H9 (cell line): ENCODE measurements at regions not wholly inside any gene's neighbourhood (a gene's known extent, or its start where the extent isn't known, plus 50 kb on each side); places are given as distances from the start of the nearest gene placed in this dataset.

Experiments used
- DNase-seq: peaks from one replicate; pipeline ENCODE4 v3.0.0-alpha.2; 2017
- H2AFZ ChIP-seq: one replicate; pipeline ENCODE4 v1.6.1; 2013; ENCODE audit warnings: mild to moderate bottlenecking, low read length, control low read depth, moderate library complexity
- H2AK5ac ChIP-seq: 2 replicates; pipeline ENCODE4 v1.6.1; 2013; ENCODE audit warnings: low read length, control low read depth, mixed read lengths; ENCODE audit not compliant: insufficient read length
- H2BK120ac ChIP-seq: one replicate; pipeline ENCODE4 v1.6.1; 2013; ENCODE audit warnings: low read depth, mild to moderate bottlenecking, low read length, control low read depth, inconsistent platforms; ENCODE audit not compliant: poor library complexity, severe bottlenecking
- H2BK12ac ChIP-seq: 2 replicates; pipeline ENCODE4 v1.6.1; 2013; ENCODE audit warnings: low read length, control low read depth, mixed read lengths, low read depth; ENCODE audit not compliant: insufficient read length
- H2BK15ac ChIP-seq: 2 replicates; pipeline ENCODE4 v1.6.1; 2013; ENCODE audit warnings: low read depth, low read length, control low read depth
- H2BK20ac ChIP-seq: one replicate; pipeline ENCODE4 v1.6.1; 2013; ENCODE audit warnings: low read depth, mild to moderate bottlenecking, low read length, control low read depth, inconsistent platforms; ENCODE audit not compliant: poor library complexity, severe bottlenecking
- H2BK5ac ChIP-seq: 2 replicates; pipeline ENCODE4 v1.6.1; 2013; ENCODE audit warnings: low read length, control low read depth, mixed read lengths; ENCODE audit not compliant: insufficient read length
- H3K14ac ChIP-seq: 2 replicates; pipeline ENCODE4 v1.6.1; 2013; ENCODE audit warnings: low read length, control low read depth; ENCODE audit not compliant: insufficient read depth
- H3K18ac ChIP-seq: 2 replicates; pipeline ENCODE4 v1.6.1; 2013; ENCODE audit warnings: low read depth, mild to moderate bottlenecking, mixed read lengths, low read length, control low read depth; ENCODE audit not compliant: insufficient read length
- H3K23ac ChIP-seq: 2 replicates; pipeline ENCODE4 v1.6.1; 2013; ENCODE audit warnings: low read length, control low read depth, mixed read lengths, low read depth; ENCODE audit not compliant: insufficient read length
- H3K23me2 ChIP-seq: 2 replicates; pipeline ENCODE4 v1.6.1; 2013; ENCODE audit warnings: low read depth, mild to moderate bottlenecking, mixed read lengths, low read length, control low read depth; ENCODE audit not compliant: insufficient read length, poor library complexity, severe bottlenecking
- H3K27ac ChIP-seq: 2 replicates; pipeline ENCODE4 v1.5.1; 2013; ENCODE audit warnings: low read length, control low read depth, mixed read lengths, low read depth; ENCODE audit not compliant: insufficient read length
- H3K27me3 ChIP-seq: 2 replicates; pipeline ENCODE4 v1.6.1; 2013; ENCODE audit warnings: low read length, control low read depth, inconsistent platforms; ENCODE audit not compliant: insufficient read depth
- H3K4ac ChIP-seq: 2 replicates; pipeline ENCODE4 v1.6.1; 2013; ENCODE audit warnings: low read depth, mild to moderate bottlenecking, control low read depth, inconsistent platforms, low read length, moderate library complexity
- H3K4me1 ChIP-seq: 2 replicates; pipeline ENCODE4 v1.6.1; 2013; ENCODE audit warnings: low read length, control low read depth, inconsistent platforms; ENCODE audit not compliant: insufficient read depth
- H3K4me2 ChIP-seq: 2 replicates; pipeline ENCODE4 v1.6.1; 2013; ENCODE audit warnings: low read length, control low read depth, mixed read lengths; ENCODE audit not compliant: insufficient read length, insufficient read depth
- H3K56ac ChIP-seq: 2 replicates; pipeline ENCODE4 v1.6.1; 2013; ENCODE audit warnings: low read depth, mild to moderate bottlenecking, mixed read lengths, low read length, control low read depth; ENCODE audit not compliant: insufficient read length
- H3K79me1 ChIP-seq: 2 replicates; pipeline ENCODE4 v1.6.1; 2013; ENCODE audit warnings: low read depth, mild to moderate bottlenecking, moderate library complexity, low read length, control low read depth, inconsistent platforms; ENCODE audit not compliant: insufficient read depth, poor library complexity, severe bottlenecking
- H3K79me2 ChIP-seq: 2 replicates; pipeline ENCODE4 v1.6.1; 2013; ENCODE audit warnings: low read length, control low read depth, inconsistent platforms; ENCODE audit not compliant: insufficient read depth
- H3K9ac ChIP-seq: 2 replicates; pipeline ENCODE4 v1.6.1; 2013; ENCODE audit warnings: low read length, control low read depth, mixed read lengths; ENCODE audit not compliant: insufficient read length; ENCODE audit errors: extremely low read depth
- H3K9me3 ChIP-seq: one replicate; pipeline ENCODE4 v1.6.1; 2013; ENCODE audit warnings: low read depth, low read length, inconsistent platforms; ENCODE audit not compliant: control insufficient read depth
- H3T11ph ChIP-seq: one replicate; pipeline ENCODE4 v1.6.1; 2013; ENCODE audit warnings: mild to moderate bottlenecking, low read length, control low read depth, inconsistent platforms
- H4K20me1 ChIP-seq: one replicate; pipeline ENCODE4 v1.6.1; 2013; ENCODE audit not compliant: control insufficient read depth, insufficient read length, insufficient read depth
- H4K5ac ChIP-seq: 2 replicates; pipeline ENCODE4 v1.6.1; 2013; ENCODE audit warnings: low read depth, mild to moderate bottlenecking, mixed read lengths, low read length, control low read depth; ENCODE audit not compliant: insufficient read length
- H4K8ac ChIP-seq: replicated peaks from 2 replicates; pipeline ENCODE4 v1.6.1; 2013; ENCODE audit warnings: low read length, control low read depth, mixed read lengths, low read depth; ENCODE audit not compliant: insufficient read length
- H4K91ac ChIP-seq: 2 replicates; pipeline ENCODE4 v1.6.1; 2013; ENCODE audit warnings: low read depth, mild to moderate bottlenecking, moderate library complexity, mixed read lengths, low read length, control low read depth; ENCODE audit not compliant: insufficient read length
- H3K27ac Mint-ChIP-seq, 3 experiments: 2 replicates in 2 of 3; 3 replicates in 1 of 3; pipeline ENCODE4 v1.8.0; 2020 to 2021; ENCODE audit warnings: mixed read lengths in 3 of 3, mild to moderate bottlenecking in 1 of 3, moderate library complexity in 1 of 3
- H3K27me3 Mint-ChIP-seq: 2 replicates; pipeline ENCODE4 v1.8.0; 2021; ENCODE audit warnings: low read depth, mild to moderate bottlenecking, moderate library complexity, mixed read lengths
- H3K36me3 Mint-ChIP-seq, 3 experiments: 2 replicates in 2 of 3; 3 replicates in 1 of 3; pipeline ENCODE4 v1.8.0; 2020 to 2021; ENCODE audit warnings: low read depth in 3 of 3, mixed read lengths in 3 of 3; ENCODE audit not compliant: insufficient read depth in 1 of 3
- H3K4me1 Mint-ChIP-seq, 2 experiments: 2 replicates each; pipeline ENCODE4 v1.8.0; 2020; ENCODE audit warnings: mixed read lengths in 2 of 2
- H3K4me3 Mint-ChIP-seq, 2 experiments: 2 replicates in 1 of 2; 3 replicates in 1 of 2; pipeline ENCODE4 v1.8.0; 2020 to 2021; ENCODE audit warnings: mild to moderate bottlenecking in 2 of 2, mixed read lengths in 2 of 2, moderate library complexity in 1 of 2
- H3K9me3 Mint-ChIP-seq, 2 experiments: 2 replicates in 1 of 2; 3 replicates in 1 of 2; pipeline ENCODE4 v1.8.0; 2020; ENCODE audit warnings: mild to moderate bottlenecking in 2 of 2, mixed read lengths in 2 of 2, moderate library complexity in 1 of 2
- CTCF ChIP-seq: fragments of 200-600 bp; sonication (generic); conservative IDR thresholded peaks from 3 replicates; pipeline ENCODE4 v1.8.0; 2021; ENCODE audit warnings: antibody characterized with exemption, mild to moderate bottlenecking
- WGBS: extraction: QIAGEN DNeasy Blood & Tissue Kit; methylation state at CpG from one replicate; pipeline ENCODE4 v1.1.7; 2013; ENCODE audit warnings: missing lambda C conversion rate, low lambda C conversion rate, mixed read lengths; ENCODE audit not compliant: insufficient read length; ENCODE audit errors: extremely low coverage; 5-methylcytosine and 5-hydroxymethylcytosine counted together

- H2BK5ac ChIP-seq, result no peak overlapping the region
- H2AFZ ChIP-seq, result no peak overlapping the region
Observed at GRCh38 chr3:86180696-86181095, 810.3 kb downstream of the VGLL3 start.

More at GRCh38 chr3:86180696-86181095, 810.3 kb downstream of the VGLL3 start:
- no peak overlapping the region for H2BK20ac ChIP-seq
- no peak overlapping the region for H3K56ac ChIP-seq
- no peak overlapping the region for H2AK5ac ChIP-seq
- H3K4me2 ChIP-seq, result no peak overlapping the region
- H3K18ac ChIP-seq, result no peak overlapping the region
- Mint-ChIP-seq H3K27ac (peak overlapping the region in 1 of 3 experiments; percentile 50; a peak in 2 of 7 replicates), H3K4me3 (no peak overlapping the region), H3K27me3 (no peaks in the 10 kb centered on the region; the same call in 1 of the 2 replicates), H3K9me3 (no peaks in the 10 kb centered on the region; a peak in 2 of 5 replicates), H3K36me3 (no peaks in the 10 kb centered on the region; a peak in 1 of 7 replicates), H3K4me1 (peaks cover 34 to 39% of the 10 kb centered on the region in 2 experiments)
- H3K14ac ChIP-seq, result no peak overlapping the region
- H3K27ac ChIP-seq, result no peak overlapping the region
- H3K4me1 ChIP-seq, result peaks cover 8% of the 10 kb centered on the region; the same call in 1 of the 2 replicates
- no peak overlapping the region for H3K9ac ChIP-seq
- TF ChIP-seq CTCF, result peak; percentile 60
- H3K79me1 ChIP-seq, result no peaks in the 10 kb centered on the region
- no peak overlapping the region for H2BK15ac ChIP-seq
- WGBS, result no CpG with 5 or more reads among the region's 2 CpGs
- H4K8ac ChIP-seq, result no peak overlapping the region
- no peak overlapping the region for H2BK12ac ChIP-seq
- H4K20me1 ChIP-seq, result no peaks in the 10 kb centered on the region
- H4K91ac ChIP-seq, result no peak overlapping the region
- H3K9me3 ChIP-seq, result no peaks in the 10 kb centered on the region
- no peak overlapping the region for H3K4ac ChIP-seq
- H3K23me2 ChIP-seq, result no peaks in the 10 kb centered on the region
- no peak for DNase-seq
- no peak overlapping the region for H2BK120ac ChIP-seq
- no peaks in the 10 kb centered on the region for H3K27me3 ChIP-seq
- no peak overlapping the region for H3K23ac ChIP-seq
- no peaks in the 10 kb centered on the region for H3K79me2 ChIP-seq
- no peak overlapping the region for H4K5ac ChIP-seq
- no peak overlapping the region for H3T11ph ChIP-seq
